HG02798 (cell line): ENCODE measurements at regions not wholly inside any gene's neighbourhood (a gene's known extent, or its start where the extent isn't known, plus 50 kb on each side); places are given as distances from the start of the nearest gene placed in this dataset.
A peak's percentile ranks its signal among the peaks of the same experiment; 100 is the strongest.
"Not testable (repeated sequence)": the region's sequence is repeated elsewhere in the genome, so short reads cannot be mapped to it uniquely, and the experiment has no call there.

Experiments used
- ATAC-seq: cut with Tn5 transposase; IDR thresholded peaks from one replicate; pipeline ENCODE4 v1.9.1; 2021; ENCODE audit warnings: mild to moderate bottlenecking; ENCODE audit not compliant: unreplicated experiment, poor library complexity

- ATAC-seq = no peak
Observed at GRCh38 chr2:186949726-186950256, 100.8 kb upstream of the ZSWIM2 start.

- ATAC-seq = no peak
Observed at GRCh38 chr2:186947516-186947915, 98.5 kb upstream of the ZSWIM2 start.

- ATAC-seq = no peak
Observed at GRCh38 chr2:186946896-186947467, 98.0 kb upstream of the ZSWIM2 start.

- no peak for ATAC-seq
Observed at GRCh38 chr2:186941853-186942252, 92.9 kb upstream of the ZSWIM2 start.

- no peak for ATAC-seq
Observed at GRCh38 chr2:186940463-186940862, 91.5 kb upstream of the ZSWIM2 start.

- no peak for ATAC-seq
Observed at GRCh38 chr2:186934420-186934819, 85.5 kb upstream of the ZSWIM2 start.

GRCh38 chr2:186927867-186928191 is 78.9 kb upstream of the ZSWIM2 start:
- ATAC-seq = no peak

- no peak for ATAC-seq
Observed at GRCh38 chr2:186927185-186927866, 78.4 kb upstream of the ZSWIM2 start.

GRCh38 chr2:186925514-186925913 is 76.5 kb upstream of the ZSWIM2 start:
- no peak for ATAC-seq

GRCh38 chr2:186922316-186922715 is 73.3 kb upstream of the ZSWIM2 start:
- ATAC-seq = not testable (repeated sequence)

GRCh38 chr2:186919296-186919695 is 70.3 kb upstream of the ZSWIM2 start:
- no peak for ATAC-seq

GRCh38 chr2:186918495-186918894 is 69.5 kb upstream of the ZSWIM2 start:
- no peak for ATAC-seq

- no peak for ATAC-seq
Observed at GRCh38 chr2:186917866-186918265, 68.9 kb upstream of the ZSWIM2 start.

GRCh38 chr2:186913870-186914269 is 64.9 kb upstream of the ZSWIM2 start:
- peak; percentile 99 for ATAC-seq

- ATAC-seq = no peak
Observed at GRCh38 chr2:186912979-186913378, 64.0 kb upstream of the ZSWIM2 start.

GRCh38 chr2:186911551-186912085 is 62.6 kb upstream of the ZSWIM2 start:
- no peak for ATAC-seq

- ATAC-seq = no peak
Observed at GRCh38 chr2:186910996-186911395, 62.0 kb upstream of the ZSWIM2 start.

GRCh38 chr2:186909095-186909494 is 60.1 kb upstream of the ZSWIM2 start:
- no peak for ATAC-seq

GRCh38 chr2:186907897-186908296 is 58.9 kb upstream of the ZSWIM2 start:
- ATAC-seq = no peak

- no peak for ATAC-seq
Observed at GRCh38 chr2:186903216-186903615, 54.2 kb upstream of the ZSWIM2 start.
